Cardiac fibroblast (primary cell): ENCODE measurements at regions not wholly inside any gene's neighbourhood (a gene's known extent, or its start where the extent isn't known, plus 50 kb on each side); places are given as distances from the start of the nearest gene placed in this dataset.
"Not testable (repeated sequence)": the region's sequence is repeated elsewhere in the genome, so short reads cannot be mapped to it uniquely, and the experiment has no call there.

ENCODE experiments used
- DNase-seq, 2 donors: peaks; one replicate each; pipeline versions ENCODE4 v3.0.0 to v3.0.0-alpha.2; 2010; ENCODE audit warnings: low read depth in 2 of 2
- H3K4me3 ChIP-seq, 2 donors: replicated peaks in 1 of 2; 1 replicate in 1 of 2; 2 replicates in 1 of 2; pipeline ENCODE4 v1.5.1; 2011; ENCODE audit warnings: low read depth in 2 of 2, low read length in 2 of 2, mild to moderate bottlenecking in 2 of 2, moderate library complexity in 1 of 2
- CTCF ChIP-seq: IDR thresholded peaks from one replicate; pipeline ENCODE4 v1.5.1; 2011; ENCODE audit warnings: low read depth, mild to moderate bottlenecking, low read length, inconsistent platforms

- no peak overlapping the region for H3K4me3 ChIP-seq
- no peak for TF ChIP-seq CTCF
- DNase-seq: peak in 1 of 2 donors; percentile 35
Measured at GRCh38 chr12:91732086-91732485, 413.6 kb downstream of the BTG1 start.

- no peak for TF ChIP-seq CTCF
- H3K4me3 ChIP-seq: no peak overlapping the region
- no peak for DNase-seq
Measured at GRCh38 chr12:91729543-91729942, 416.1 kb downstream of the BTG1 start.

GRCh38 chr12:91723191-91723590 is 422.5 kb downstream of the BTG1 start:
- H3K4me3 ChIP-seq: no peak overlapping the region
- no peak for TF ChIP-seq CTCF
- no peak for DNase-seq

GRCh38 chr12:91722072-91722471 is 423.6 kb downstream of the BTG1 start:
- DNase-seq: peak; percentile 9 to 19
- no peak for TF ChIP-seq CTCF
- no peak overlapping the region for H3K4me3 ChIP-seq

- no peak for DNase-seq
- no peak for TF ChIP-seq CTCF
- H3K4me3 ChIP-seq: no peak overlapping the region
Measured at GRCh38 chr12:91721023-91721422, 424.6 kb downstream of the BTG1 start.

- no peak overlapping the region for H3K4me3 ChIP-seq
- TF ChIP-seq CTCF: no peak
- peak in 1 of 2 donors; percentile 19 for DNase-seq
Measured at GRCh38 chr12:91718326-91718725, 427.3 kb downstream of the BTG1 start.

- DNase-seq: no peak
- H3K4me3 ChIP-seq: no peak overlapping the region
- TF ChIP-seq CTCF: no peak
Measured at GRCh38 chr12:91717804-91718203, 427.8 kb downstream of the BTG1 start.

- not testable (repeated sequence) for DNase-seq
Measured at GRCh38 chr12:91711925-91712324, 433.7 kb downstream of the BTG1 start.

More at GRCh38 chr12:91711925-91712324, 433.7 kb downstream of the BTG1 start:
- H3K4me3 ChIP-seq: not testable (repeated sequence)
